ENCODE measurements at regions not wholly inside any gene's neighbourhood (a gene's known extent, or its start where the extent isn't known, plus 50 kb on each side); places are given as distances from the start of the nearest gene placed in this dataset.
"Not testable (repeated sequence)": the region's sequence is repeated elsewhere in the genome, so short reads cannot be mapped to it uniquely, and the experiment has no call there.

DNA sequence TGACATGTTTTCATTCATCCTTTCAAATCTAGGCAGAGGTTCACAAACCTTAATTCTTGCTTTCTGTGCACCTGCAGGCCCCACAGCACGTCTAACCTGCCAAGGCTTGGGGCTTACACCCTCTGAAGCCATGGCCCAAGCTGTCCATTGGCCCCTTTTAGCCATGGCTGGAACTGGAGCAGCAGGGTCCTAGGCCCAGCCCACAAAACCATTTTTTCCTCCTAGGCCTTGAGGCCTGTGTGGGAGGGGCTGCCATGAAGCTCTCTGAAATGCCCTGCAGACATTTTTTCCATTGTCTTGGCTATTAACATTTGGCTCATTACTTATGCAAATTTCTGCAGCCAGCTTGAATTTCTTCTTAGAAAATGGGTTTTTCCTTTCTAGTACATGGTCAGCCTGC, 547.5 kb downstream of the KCNH5 start:
- DNase-seq (ENCODE audit: low read depth in 1 of 2, low spot score in 1 of 2) = no peak

DNA sequence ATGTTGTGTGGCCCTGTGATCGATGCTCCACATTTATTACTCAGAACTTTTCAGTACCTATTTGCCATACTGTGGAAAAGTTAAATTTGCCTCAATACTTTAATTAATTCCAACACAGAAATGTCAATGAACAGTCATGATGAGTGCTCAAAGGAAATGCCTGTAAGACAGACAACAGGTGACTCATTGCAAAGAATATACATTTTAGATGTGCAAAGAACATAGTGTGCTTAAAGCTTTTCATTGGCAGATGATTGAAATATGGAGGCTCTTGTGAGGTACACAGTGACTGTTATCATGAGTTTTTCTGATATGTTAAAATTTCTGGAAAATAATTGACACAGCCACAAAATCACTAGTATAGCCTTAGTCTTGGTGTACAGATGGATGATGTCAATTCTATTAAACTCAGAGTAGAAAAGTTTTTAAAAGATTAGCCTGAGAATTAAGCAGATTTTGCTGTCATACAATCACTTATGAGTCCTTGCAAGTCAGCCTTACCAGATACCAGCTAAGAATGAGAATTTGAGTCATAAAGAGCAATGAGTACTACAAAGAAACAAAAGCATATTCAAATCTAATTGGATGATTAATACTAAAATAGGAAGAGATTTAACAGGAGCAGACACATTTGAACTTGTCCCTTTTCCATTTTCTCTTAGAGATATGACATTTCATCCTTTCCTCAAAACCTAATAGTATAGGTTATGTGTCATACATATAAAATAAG, 544.1 kb downstream of the KCNH5 start:
- DNase-seq (ENCODE audit: low read depth in 1 of 2, low spot score in 1 of 2) = no peak

DNA sequence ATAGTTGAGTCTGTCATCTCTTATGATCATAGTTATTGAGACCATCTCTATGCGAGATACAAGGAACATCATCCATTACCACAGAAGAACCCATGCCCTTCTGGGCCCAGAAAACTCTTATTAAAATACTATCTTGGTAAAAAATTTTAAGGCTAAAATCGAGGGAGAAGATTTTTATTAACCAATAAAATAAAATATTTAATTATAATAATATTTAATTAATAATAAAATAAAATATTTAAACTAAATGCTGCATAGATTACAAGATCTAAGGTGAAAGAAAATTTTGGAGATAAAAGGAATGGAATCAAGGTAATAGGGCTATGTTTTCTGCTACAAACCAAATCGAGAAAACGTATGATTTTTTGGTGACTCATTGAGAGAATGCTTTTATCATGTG, 540.2 kb downstream of the KCNH5 start:
- DNase-seq (ENCODE audit: low read depth in 1 of 2, low spot score in 1 of 2) = no peak

DNA sequence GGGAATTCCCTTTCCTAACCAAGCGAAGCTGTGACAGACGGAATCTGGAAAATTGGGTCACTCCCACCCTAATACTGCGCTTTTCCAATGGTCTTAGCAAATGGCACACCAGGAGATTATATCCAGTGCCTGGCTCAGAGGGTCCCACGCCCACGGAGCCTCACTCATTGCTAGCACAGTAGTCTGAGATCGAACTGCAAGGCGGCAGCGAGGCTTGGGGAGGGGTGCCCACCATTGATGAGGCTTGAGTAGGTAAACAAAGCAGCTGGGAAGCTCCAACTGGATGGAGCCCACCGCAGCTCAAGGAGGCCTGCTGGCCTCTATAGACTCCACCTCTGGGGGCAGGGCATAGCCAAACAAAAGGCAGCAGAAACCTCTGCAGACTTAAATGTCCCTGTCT, 523.9 kb downstream of the KCNH5 start:
- not testable (repeated sequence) for DNase-seq (ENCODE audit: low read depth in 1 of 2, low spot score in 1 of 2)

DNA sequence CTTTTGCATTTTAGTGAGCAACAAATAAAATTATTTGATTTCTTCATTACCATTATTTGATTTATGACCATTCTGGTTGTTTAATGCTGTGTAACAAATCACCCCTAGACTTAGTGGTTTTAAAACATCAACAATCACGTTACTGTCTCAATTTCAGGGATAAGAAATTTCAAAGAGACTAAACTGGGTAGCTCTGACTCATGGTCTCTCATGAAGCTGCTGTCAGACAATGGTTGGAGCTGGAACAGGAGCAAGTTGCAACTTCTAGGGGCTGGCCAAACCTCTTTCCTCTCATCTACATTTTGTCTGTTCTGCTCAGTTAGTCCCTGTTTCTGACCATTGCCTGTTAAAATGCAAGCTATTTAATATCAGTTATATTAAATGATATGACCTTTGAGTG, 517.0 kb downstream of the KCNH5 start:
- DNase-seq (ENCODE audit: low read depth in 1 of 2, low spot score in 1 of 2) = no peak

DNA sequence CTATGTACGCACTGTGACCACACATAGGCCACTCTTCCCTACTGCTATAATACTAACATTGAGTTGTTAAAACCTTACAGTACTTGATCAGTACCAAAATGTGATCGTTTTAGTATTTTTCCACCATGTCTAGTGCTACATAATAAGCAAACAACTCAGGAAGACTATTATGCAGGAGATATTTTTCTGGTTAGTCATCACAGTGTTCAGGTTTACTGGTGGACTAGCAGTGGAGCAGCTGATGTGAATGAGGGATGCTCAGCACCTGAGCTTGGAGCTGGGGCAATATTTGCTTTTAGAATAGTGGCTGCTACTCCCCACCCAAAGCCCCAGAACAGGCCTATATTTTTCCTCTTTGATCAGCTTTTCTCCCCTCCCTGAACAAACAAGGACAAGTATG, 513.1 kb downstream of the KCNH5 start:
- no peak for DNase-seq (ENCODE audit: low read depth in 1 of 2, low spot score in 1 of 2)

DNA sequence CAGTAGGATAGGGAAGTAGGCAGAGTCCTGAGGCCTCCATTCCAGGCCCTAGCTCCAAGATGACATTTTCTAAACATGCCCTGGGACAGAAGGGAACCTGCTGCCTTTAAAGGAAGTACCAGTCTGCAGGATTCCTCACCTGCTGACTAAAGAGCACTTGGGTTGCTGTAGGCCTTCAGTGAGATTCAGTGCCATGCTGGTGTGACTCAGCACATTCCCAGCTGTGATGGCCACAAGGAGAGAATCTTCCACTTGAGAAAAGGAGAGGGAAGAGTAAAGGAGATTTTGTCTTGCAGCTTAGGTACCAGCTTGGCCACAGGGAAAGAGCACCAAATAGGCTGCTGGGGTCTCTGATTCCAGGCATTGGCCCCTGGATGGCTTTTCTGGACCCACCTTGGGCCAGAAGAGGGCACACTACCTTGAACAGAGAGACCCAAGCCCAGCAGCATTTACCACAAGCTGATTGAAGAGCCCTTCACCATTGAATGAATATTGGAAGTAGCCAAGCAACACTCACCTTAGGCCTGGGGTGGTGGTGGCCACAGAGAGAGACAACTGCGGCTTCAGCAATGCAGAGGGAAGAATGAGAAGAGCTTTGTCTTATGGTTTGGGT, 498.3 kb downstream of the KCNH5 start:
- no peak for DNase-seq (ENCODE audit: low read depth in 1 of 2, low spot score in 1 of 2)

DNA sequence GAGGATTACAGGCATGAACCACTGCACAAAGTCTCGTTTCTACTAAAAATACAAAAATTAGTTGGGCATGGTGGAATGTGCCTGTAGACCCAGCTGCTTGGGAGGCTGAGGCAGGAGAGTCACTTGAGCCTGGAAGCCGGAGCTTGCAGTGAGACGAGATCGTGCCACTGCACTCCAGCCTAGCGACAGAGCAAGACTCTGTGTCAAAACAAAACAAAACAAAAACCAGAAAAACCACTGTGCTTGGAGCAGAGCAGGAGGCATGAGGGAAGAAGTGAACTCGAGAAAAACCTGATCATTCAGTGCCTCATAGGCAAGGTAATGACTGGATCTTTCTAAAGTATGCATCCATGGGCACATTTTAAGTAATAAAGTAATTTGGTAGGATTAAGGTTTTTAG, 487.8 kb downstream of the KCNH5 start:
- DNase-seq (ENCODE audit: low read depth in 1 of 2, low spot score in 1 of 2) = no peak

DNA sequence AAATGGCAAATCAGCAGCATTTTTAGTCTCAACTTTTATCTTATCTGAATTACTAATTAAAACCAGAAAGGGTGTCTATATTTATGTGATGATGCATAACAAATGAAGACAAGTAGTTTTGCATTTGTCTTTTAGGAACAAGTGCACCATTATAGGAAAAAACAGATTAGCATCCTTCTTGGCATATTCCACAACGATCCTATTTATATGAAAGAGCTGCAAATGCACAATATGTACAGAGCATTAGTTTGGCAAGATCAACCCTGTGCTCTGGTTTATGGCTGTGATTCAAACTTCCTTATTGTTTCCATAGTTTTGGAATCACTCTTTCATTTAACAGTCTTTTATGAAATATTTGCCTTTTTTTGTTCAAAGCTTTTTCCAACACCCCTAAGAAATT, 486.8 kb downstream of the KCNH5 start:
- no peak for DNase-seq (ENCODE audit: low read depth in 1 of 2, low spot score in 1 of 2)

DNA sequence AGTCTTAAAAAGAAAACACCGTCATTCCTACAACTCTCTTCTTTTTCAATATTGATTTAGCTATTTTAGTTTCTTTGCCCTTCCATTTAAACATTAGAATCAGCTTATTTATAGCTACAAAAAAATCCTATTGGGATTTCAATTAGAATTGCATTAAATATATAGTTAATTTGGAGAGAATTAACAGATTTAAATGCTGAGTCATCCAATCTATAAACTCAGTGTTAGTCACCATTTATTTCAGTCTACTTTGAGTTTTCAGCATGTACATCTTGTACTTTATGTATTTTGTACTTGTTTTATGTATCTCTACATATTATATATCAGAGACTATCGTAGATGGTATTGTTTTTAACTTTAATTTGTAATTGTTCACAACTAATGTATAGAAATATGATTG, 460.0 kb downstream of the KCNH5 start:
- DNase-seq (ENCODE audit: low read depth in 1 of 2, low spot score in 1 of 2) = no peak

DNA sequence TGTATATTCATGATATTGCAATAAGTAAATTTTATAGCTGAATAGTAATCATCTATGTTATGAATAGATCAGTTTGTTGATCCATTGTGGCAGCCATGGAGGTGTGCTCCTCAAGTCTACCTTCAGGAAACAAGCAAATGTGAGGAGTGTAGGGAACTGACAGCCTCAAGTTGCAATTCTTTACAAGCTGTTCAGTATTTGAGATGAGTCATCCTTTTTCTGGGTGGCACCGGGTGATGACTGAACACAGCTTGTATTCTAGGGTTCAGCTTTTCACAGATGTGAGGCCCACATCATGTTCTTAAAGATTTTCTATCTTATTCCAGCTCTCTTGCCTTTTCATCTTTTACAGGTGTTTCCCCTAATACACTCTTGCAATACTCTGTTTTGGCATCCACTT, 452.4 kb downstream of the KCNH5 start:
- no peak for DNase-seq (ENCODE audit: low read depth in 1 of 2, low spot score in 1 of 2)

DNA sequence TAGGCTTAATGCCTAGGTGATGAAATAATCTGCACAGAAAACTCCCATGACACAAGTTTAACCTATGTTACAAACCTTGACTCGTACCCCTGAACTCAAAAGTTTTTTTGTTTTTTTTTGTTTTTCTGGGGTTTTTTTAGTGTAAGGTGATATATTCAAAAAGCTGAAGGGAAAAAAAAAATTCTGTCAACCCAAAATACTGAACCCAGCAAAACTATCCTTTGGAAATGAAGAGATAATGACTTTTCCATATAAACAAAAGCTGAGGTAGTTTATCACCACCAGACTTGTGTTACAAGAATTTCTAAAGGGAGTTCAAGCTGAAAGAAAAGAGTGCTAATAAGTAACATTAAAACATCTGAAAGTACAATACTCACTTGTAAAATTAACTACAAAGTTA, 448.1 kb downstream of the KCNH5 start:
- no peak for DNase-seq (ENCODE audit: low read depth in 1 of 2, low spot score in 1 of 2)

DNA sequence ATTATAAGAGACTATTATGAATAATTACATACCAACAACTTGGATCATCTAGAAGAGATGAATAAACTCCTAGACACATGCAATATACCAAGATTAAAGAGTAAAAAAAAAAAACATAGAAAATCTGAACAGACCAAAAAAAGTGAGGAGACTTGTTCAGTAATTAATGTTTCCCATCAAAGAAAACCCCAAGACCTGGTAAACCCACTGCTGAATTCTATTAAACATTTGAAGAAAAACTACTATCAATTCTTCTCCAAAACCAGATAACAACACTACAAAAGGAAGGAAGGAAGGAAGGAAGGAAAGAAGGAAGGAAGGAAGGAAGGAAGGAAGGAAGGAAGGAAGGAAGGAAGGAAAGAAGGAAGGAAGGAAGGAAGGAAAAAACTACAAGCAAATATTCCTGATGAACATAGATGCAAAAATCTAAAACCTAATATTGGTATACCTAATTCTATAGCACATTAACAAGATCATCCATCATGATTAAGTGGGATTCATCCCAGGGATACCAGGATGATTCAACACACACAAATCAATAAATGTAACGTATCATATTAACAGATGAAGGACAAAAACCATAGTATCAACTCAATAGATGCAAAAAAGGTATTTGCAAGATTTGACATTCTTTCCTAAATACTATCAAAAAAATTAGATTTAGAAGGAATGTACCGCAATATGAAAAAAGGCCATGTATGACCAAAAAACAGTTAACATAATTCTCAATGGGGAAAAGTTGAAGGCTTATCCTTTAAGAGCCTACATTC, 445.5 kb downstream of the KCNH5 start:
- DNase-seq (ENCODE audit: low read depth in 1 of 2, low spot score in 1 of 2) = no peak

DNA sequence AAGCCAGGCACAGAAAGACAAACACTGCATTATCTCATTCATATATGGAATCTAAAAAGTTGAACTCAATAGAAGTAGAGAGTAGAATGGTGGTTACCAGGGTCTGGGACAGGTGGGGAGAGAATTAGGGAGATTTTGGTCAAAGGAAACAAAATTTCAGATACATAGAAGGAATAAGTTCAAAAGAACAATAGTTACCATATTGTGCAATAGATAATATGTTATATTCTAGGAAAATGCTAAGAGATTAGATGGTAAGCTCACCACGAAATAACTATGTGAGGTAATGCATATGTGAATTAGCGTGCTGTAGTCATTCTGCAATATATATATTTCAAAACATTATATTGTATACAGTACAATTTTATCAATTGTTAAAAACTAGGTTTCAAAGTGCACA, 442.5 kb downstream of the KCNH5 start:
- DNase-seq (ENCODE audit: low read depth in 1 of 2, low spot score in 1 of 2) = no peak

DNA sequence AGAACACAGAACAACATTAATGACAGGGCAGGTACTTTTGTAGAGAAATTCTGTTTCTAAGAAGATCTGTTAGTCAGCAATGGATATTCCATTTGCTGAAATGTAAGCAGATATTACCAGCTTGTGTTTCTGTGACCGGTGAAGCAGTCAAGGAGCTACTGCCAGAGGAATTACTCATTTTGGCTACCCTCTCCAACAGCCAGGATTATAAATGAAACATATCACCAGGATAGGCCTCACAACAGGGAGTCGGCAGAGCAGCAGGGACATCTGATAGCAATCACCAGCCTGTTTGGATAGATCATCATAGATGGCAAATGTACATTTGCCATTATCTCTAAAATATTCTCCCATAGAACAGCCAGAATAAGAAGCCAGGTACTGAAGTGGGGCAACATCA, 440.7 kb downstream of the KCNH5 start:
- no peak for DNase-seq (ENCODE audit: low read depth in 1 of 2, low spot score in 1 of 2)

DNA sequence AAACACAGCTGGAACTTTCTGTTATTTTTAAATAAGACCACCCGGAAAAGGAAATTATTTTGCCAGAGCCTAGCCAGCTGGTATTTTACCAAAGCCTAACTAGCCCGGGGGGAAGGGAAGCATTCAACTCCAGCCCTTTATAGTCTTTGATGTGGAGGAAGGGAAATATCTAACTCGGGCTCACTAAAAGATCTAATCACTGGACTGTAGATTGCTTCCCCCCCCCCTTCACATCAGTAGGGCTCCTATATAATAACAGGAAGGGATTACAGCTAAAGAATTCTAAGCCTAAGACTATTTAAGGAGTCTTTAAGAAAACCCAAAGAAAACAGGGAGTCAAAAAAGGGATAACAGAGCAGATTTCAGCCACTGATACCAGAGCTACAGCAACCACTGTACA, 431.1 kb downstream of the KCNH5 start:
- no peak for DNase-seq (ENCODE audit: low read depth in 1 of 2, low spot score in 1 of 2)

DNA sequence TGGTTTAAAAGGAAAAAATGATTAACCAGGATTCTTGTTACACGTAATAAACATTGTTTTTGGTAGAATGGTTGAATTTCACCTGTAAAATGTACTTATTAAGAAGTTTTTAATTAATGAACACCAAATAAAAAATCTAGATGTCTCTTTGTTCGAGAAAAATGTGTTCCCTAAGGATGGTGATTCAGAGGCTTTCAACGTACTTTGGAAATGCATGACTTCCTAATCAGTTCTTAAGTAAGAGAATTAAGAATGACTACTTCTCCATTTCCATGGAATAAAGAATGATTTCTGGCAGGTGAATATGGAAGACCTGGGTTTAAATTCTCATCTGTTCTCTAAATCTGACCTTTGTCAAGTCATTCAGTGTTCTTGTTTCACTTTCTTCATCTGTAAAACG, 428.6 kb downstream of the KCNH5 start:
- no peak for DNase-seq (ENCODE audit: low read depth in 1 of 2, low spot score in 1 of 2)

DNA sequence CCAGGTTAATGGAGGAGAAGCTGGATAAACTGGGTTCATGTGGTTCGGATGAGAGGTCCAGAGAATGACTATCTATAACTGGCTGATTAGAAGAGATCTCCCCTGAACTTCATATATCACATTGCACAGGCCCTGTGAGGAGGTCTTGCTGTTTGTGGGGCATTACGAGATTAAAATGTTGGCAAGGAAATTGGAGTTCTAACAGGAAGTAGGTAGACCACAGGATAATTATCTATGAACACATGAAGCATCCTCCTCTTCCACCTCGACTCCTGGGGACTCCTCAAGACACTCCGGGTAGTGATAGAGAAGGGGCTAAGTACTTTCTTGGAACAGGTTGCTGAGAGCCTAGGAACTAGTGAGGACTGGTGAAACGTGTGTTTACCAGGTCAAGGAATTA, 418.8 kb downstream of the KCNH5 start:
- DNase-seq (ENCODE audit: low read depth in 1 of 2, low spot score in 1 of 2) = no peak

DNA sequence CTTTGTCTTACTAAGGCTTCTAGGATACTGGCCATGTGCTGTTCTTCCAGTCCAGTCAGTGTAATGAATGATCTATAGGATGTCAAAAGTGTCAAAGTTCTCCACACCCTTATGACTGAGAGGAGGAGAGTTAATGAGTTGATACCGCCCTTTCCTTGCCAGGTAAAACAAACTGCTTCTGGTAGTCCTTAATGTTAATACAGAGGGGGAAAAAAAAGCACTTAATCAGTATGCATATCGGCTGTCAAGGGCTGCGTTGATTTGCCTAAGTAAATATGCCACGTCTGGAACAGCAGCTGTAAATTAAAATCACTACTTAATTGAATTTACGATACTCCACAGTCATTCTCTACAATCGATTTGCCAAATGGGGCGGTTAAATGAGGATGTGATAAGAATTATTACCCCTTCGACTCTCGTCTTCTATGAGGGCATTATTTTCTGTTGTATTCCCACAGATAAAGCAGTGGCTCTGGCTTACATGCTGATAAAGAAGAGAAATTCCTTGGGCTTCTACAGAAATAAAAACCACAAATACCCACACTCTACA, 416.0 kb downstream of the KCNH5 start:
- no peak for DNase-seq (ENCODE audit: low read depth in 1 of 2, low spot score in 1 of 2)

DNA sequence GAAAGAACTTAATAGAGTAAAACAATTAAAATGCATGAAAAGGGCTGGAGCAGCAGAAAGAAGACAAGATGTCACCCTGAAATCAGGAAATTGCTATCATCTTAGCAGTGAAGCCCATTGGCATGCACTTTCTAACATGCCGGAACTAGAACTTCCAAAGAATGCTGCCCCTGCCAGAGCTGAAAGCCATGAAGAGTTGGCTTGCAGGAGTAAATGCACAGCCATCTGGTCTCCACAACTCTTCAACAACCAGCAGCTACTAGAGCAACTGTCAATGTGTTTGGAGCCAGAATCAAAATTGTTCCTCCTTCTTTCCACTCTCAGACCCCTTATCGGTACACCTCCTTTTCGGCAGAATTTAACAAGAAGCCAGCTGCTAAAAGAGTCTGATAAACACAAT, 414.1 kb downstream of the KCNH5 start:
- DNase-seq (ENCODE audit: low read depth in 1 of 2, low spot score in 1 of 2) = no peak

DNA sequence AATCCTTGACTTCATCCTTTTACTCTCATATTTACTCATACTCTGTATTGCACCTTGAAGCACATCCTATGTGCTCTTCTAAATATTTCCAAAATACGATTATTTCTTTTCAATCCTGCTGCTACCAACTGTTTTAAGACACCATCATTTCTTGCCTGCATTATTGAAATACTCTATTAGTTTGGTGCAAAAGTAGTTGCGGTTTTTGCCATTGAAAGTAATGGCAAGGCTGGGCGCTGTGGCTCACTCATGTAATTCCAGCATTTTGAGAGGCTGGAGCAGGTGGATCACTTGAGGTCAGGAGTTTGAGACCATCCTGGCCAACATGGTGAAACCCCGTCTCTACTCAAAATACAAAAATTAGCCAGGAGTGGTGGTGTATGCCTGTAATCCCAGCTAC, 412.5 kb downstream of the KCNH5 start:
- no peak for DNase-seq (ENCODE audit: low read depth in 1 of 2, low spot score in 1 of 2)

DNA sequence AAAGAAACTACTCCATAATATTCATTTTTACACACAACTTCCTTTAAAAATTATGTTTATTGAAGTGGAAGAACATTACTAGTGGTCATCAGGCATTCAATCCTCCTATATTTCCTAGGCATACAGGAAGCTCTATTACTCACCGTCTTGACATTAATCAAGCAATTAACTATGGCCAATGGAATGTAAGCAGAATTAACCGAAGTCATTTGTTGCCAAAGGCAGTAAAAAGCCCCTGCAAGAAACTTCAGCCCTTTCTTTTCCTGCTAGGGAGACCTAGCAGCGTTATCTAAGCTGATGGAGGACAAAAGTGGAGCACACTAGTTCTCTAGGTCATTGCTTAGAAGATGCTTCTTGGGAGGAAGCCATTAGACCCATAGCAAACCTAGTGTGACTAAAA, 399.6 kb downstream of the KCNH5 start:
- DNase-seq (ENCODE audit: low read depth in 1 of 2, low spot score in 1 of 2) = no peak
